ENCODE measurements at regions not wholly inside any gene's neighbourhood (a gene's known extent, or its start where the extent isn't known, plus 50 kb on each side); places are given as distances from the start of the nearest gene placed in this dataset.

GRCh38 chr3:177483182-177483967, 286.1 kb upstream of the TBL1XR1 start:
- TF ChIP-seq, protein P1, sequence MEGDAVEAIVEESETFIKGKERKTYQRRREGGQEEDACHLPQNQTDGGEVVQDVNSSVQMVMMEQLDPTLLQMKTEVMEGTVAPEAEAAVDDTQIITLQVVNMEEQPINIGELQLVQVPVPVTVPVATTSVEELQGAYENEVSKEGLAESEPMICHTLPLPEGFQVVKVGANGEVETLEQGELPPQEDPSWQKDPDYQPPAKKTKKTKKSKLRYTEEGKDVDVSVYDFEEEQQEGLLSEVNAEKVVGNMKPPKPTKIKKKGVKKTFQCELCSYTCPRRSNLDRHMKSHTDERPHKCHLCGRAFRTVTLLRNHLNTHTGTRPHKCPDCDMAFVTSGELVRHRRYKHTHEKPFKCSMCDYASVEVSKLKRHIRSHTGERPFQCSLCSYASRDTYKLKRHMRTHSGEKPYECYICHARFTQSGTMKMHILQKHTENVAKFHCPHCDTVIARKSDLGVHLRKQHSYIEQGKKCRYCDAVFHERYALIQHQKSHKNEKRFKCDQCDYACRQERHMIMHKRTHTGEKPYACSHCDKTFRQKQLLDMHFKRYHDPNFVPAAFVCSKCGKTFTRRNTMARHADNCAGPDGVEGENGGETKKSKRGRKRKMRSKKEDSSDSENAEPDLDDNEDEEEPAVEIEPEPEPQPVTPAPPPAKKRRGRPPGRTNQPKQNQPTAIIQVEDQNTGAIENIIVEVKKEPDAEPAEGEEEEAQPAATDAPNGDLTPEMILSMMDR (IDR thresholded peaks at IDR 0.05), result no peak
- no peak for TF ChIP-seq POLR2A (IDR thresholded peaks at IDR 0.05)
